Adrenal gland (tissue), 9 donors: ENCODE measurements at regions not wholly inside any gene's neighbourhood (a gene's known extent, or its start where the extent isn't known, plus 50 kb on each side); places are given as distances from the start of the nearest gene placed in this dataset.

Source experiments
- DNase-seq, 7 donors: peaks; one replicate each; pipeline ENCODE4 v3.0.0-alpha.2; 2019 to 2020
- H3K27ac ChIP-seq, 5 donors: fragments of 200-600 bp; sonication (generic) in 4 of 5; 1 replicate in 3 of 5; 2 replicates in 2 of 5; pipeline versions ENCODE4 v1.5.1 to v1.8.0; 2016 to 2020; ENCODE audit warnings: mild to moderate bottlenecking in 1 of 5
- H3K27me3 ChIP-seq: fragments of 200-600 bp; 2 replicates; pipeline ENCODE4 v1.8.0; 2021
- H3K36me3 ChIP-seq, 2 donors: fragments of 200-600 bp; replicated peaks in 1 of 2; 1 replicate in 1 of 2; 2 replicates in 1 of 2; pipeline versions ENCODE4 v1.5.1 to v1.8.0; 2018 to 2022
- H3K4me1 ChIP-seq, 2 donors: fragments of 200-600 bp; replicated peaks in 1 of 2; 1 replicate in 1 of 2; 2 replicates in 1 of 2; pipeline versions ENCODE4 v1.5.1 to v1.8.0; 2018 to 2021
- H3K4me3 ChIP-seq, 4 donors: fragments of 200-600 bp; sonication (generic) in 3 of 4; one replicate each; pipeline ENCODE4 v1.5.1; 2016 to 2018
- H3K9me3 ChIP-seq, 3 donors: fragments of 200-600 bp; sonication (generic) in 1 of 3; replicated peaks in 1 of 3; 1 replicate in 2 of 3; 2 replicates in 1 of 3; pipeline versions ENCODE4 v1.5.1 to v1.8.0; 2016 to 2021
- POLR2A ChIP-seq, 2 donors: fragments of 450-650 bp; IDR thresholded peaks; one replicate each; pipeline ENCODE4 v1.6.1; 2017; ENCODE audit warnings: antibody characterized with exemption in 2 of 2, mild to moderate bottlenecking in 2 of 2, moderate library complexity in 1 of 2
- WGBS, 4 donors: extraction: QIAGEN DNeasy Blood & Tissue Kit in 2 of 4; methylation state at CpG; one replicate each; pipeline versions ENCODE4 v1.1.5 to v1.1.7; 2013 to 2017; 5-methylcytosine and 5-hydroxymethylcytosine counted together
- intact Hi-C, 2 donors: fragments of 100-400 bp; cut with DNase I; formaldehyde crosslinking; loops; one replicate each; pipeline versions ENCODE4 v1.14.1 to v1.15.0; 2022 to 2023
- TF ChIP-seq, protein P1 (sequence below), 6 experiments: fragments of 450-650 bp in 4 of 6; fragments of 200-600 bp in 2 of 6; sonication (generic) in 1 of 6; IDR thresholded peaks; 1 replicate in 5 of 6; 2 replicates in 1 of 6; pipeline versions ENCODE4 v1.5.1 to v1.8.0; 2016 to 2021; ENCODE audit warnings: antibody characterized with exemption in 6 of 6, mild to moderate bottlenecking in 2 of 6, moderate library complexity in 1 of 6
- donor health status: healthy with polysubstance abuse.
- donor health status: Bipolar disorder and iron deficiency.
- donor health status: DM: yes; HTN: yes; CAD: no.
- donor health status: DM: no; HTN: no; CAD: no.
- donor health status: DM: no; HTN: no; CAD: no.

DNA sequence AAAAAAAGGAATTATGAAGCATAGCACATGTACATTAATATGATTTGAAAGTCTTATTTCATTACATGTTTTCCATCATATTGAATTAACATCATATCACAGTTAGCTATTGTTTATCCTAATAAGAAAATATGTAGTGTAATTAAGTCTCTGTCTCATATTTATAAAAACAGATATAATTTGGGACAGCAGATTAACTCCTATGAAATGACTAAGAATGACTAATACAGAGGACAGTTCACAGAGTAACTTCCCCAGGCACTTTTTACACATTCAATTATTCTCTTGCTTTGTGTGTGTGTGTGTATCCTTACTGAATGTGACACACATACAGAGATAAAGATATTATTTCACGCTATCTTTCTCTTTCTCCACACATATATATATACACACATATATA lies 2400.9 kb upstream of the C9orf72 start:
- DNase-seq: no peak
- no peaks in the 10 kb centered on the region for H3K9me3 ChIP-seq
- intact Hi-C loops: no loop called here
- TF ChIP-seq, protein P1, sequence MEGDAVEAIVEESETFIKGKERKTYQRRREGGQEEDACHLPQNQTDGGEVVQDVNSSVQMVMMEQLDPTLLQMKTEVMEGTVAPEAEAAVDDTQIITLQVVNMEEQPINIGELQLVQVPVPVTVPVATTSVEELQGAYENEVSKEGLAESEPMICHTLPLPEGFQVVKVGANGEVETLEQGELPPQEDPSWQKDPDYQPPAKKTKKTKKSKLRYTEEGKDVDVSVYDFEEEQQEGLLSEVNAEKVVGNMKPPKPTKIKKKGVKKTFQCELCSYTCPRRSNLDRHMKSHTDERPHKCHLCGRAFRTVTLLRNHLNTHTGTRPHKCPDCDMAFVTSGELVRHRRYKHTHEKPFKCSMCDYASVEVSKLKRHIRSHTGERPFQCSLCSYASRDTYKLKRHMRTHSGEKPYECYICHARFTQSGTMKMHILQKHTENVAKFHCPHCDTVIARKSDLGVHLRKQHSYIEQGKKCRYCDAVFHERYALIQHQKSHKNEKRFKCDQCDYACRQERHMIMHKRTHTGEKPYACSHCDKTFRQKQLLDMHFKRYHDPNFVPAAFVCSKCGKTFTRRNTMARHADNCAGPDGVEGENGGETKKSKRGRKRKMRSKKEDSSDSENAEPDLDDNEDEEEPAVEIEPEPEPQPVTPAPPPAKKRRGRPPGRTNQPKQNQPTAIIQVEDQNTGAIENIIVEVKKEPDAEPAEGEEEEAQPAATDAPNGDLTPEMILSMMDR (IDR thresholded peaks at IDR 0.05): no peak
- no peak for TF ChIP-seq POLR2A (IDR thresholded peaks at IDR 0.05)
- H3K27me3 ChIP-seq: no peaks in the 10 kb centered on the region
- H3K36me3 ChIP-seq: no peaks in the 10 kb centered on the region
- no peaks in the 10 kb centered on the region for H3K4me1 ChIP-seq
- no peak overlapping the region for H3K4me3 ChIP-seq
- WGBS, 4 donors: 51 to 72% (median 67%) methylated on average over 1 of the region's 1 CpG
- no peak overlapping the region for H3K27ac ChIP-seq

DNA sequence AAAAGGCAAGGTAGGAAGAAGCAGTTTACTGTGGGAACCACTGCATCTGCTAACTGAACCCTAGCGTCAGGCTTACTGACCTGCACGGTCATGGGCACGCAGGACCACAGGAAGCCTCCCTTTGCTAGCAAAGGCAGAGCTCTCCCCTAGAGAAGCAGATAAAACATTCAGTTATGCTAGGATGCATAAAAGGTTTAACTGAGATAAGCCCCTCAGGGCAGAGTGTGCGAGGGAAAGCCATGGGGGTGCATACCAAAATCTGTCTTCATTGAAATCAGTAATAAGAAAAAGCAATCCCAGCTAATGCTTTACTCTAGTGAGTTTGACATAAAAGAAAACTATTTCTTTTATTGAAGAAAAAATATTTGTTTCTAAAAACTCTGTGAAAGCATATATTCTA lies 2403.7 kb upstream of the C9orf72 start:
- Histone ChIP-seq H3K4me1 (no peaks in the 10 kb centered on the region), H3K9me3 (no peaks in the 10 kb centered on the region), H3K27ac (no peak overlapping the region), H3K27me3 (no peaks in the 10 kb centered on the region), H3K36me3 (no peaks in the 10 kb centered on the region), H3K4me3 (no peak overlapping the region)
- DNase-seq: no peak
- intact Hi-C loops: no loop called here
- TF ChIP-seq, protein P1 (IDR thresholded peaks at IDR 0.05): no peak
- TF ChIP-seq POLR2A (IDR thresholded peaks at IDR 0.05): no peak
- 69 to 88% (median 83%) methylated on average over 4 of the region's 4 CpGs for WGBS, 4 donors

DNA sequence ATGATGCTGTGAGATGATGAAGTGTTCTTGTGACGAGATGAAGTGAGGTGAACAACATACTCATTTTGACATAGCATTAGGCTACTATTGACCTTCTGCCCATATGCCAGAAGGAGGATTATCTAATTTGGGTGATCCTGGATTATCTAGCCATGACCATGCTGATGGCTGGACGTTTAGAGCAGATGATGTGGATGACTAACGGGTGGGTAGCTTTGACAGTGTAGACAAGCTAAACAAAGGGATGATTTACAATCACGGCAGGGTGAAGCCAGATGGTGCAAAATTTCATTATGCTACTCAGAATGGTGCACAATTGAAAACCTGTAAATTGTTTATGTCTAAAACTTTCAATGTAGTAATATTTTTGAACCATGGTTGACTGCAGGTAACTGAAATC lies 2403.4 kb upstream of the ACO1 start:
- DNase-seq: no peak
- no peak overlapping the region for H3K4me3 ChIP-seq
- H3K27me3 ChIP-seq: no peaks in the 10 kb centered on the region
- H3K27ac ChIP-seq: no peak overlapping the region
- intact Hi-C loops: no loop called here
- TF ChIP-seq, protein P1 (IDR thresholded peaks at IDR 0.05): no peak
- no peak for TF ChIP-seq POLR2A (IDR thresholded peaks at IDR 0.05)
- H3K36me3 ChIP-seq: no peaks in the 10 kb centered on the region
- 50 to 57% (median 51%) methylated on average over 4 of the region's 4 CpGs for WGBS, 4 donors
- H3K9me3 ChIP-seq: no peaks in the 10 kb centered on the region
- H3K4me1 ChIP-seq: no peaks in the 10 kb centered on the region

DNA sequence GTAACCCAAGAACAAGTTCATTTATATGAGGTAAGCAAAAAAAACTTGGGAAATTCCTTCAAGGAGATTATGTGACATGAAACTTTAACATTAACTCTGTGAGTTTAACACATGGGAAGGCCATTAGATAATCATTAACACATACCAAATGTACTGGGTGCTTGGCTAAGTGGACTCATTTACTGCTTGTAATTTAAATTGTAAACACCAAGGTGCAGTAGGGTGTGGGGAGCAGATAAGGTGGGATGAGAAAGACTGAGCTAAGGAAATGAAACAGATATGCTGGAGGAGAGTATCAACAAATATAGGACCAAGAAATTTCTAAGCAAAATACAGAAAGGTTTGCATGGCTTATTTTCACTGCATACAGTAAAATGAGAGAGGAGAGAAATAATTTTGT lies 2384.8 kb upstream of the ACO1 start:
- Histone ChIP-seq H3K36me3 (no peaks in the 10 kb centered on the region), H3K27me3 (no peaks in the 10 kb centered on the region), H3K4me3 (no peak overlapping the region), H3K9me3 (no peaks in the 10 kb centered on the region), H3K4me1 (no peaks in the 10 kb centered on the region), H3K27ac (no peak overlapping the region)
- TF ChIP-seq, protein P1 (IDR thresholded peaks at IDR 0.05): no peak
- no peak for TF ChIP-seq POLR2A (IDR thresholded peaks at IDR 0.05)
- intact Hi-C loops: no loop called here
- DNase-seq: no peak
